B cell (primary cell): ENCODE measurements at regions not wholly inside any gene's neighbourhood (a gene's known extent, or its start where the extent isn't known, plus 50 kb on each side); places are given as distances from the start of the nearest gene placed in this dataset.

Experiments
- ATAC-seq: fragments of 200-7000 bp; cut with Tn5 transposase; one replicate; pipeline ENCODE4 v1.10.0; 2021; ENCODE audit warnings: low read depth, mild to moderate bottlenecking, moderate number of reproducible peaks, moderate library complexity
- CTCF ChIA-PET: fragments of 350-600 bp; sonication (Branson Sonifier 250); formaldehyde crosslinking; loops from one replicate; lab custom pipeline; 2021; ENCODE audit warnings: antibody characterized with exemption, inconsistent platforms; lab: Charles Lee
- POLR2A ChIA-PET: fragments of 350-600 bp; sonication (Branson Sonifier 250); formaldehyde crosslinking; loops from one replicate; lab custom pipeline; 2021; ENCODE audit warnings: antibody characterized with exemption; lab: Charles Lee
- DNase-seq: peaks from one replicate; pipeline ENCODE4 v3.0.0; 2013
- H2AFZ ChIP-seq: 2 replicates; pipeline ENCODE4 v1.6.1; 2012; ENCODE audit warnings: mild to moderate bottlenecking, low read depth, low read length; ENCODE audit not compliant: insufficient read depth, poor library complexity, severe bottlenecking
- H3K27ac ChIP-seq, 2 donors: 1 replicate in 1 of 2; 2 replicates in 1 of 2; pipeline ENCODE4 v1.5.1; 2012 to 2013; ENCODE audit warnings: low read length in 2 of 2, mild to moderate bottlenecking in 2 of 2, moderate library complexity in 1 of 2
- H3K27me3 ChIP-seq, 4 experiments: fragments of 200-600 bp in 1 of 4; sonication (generic) in 1 of 4; replicated peaks in 1 of 4; 1 replicate in 2 of 4; 2 replicates in 2 of 4; pipeline versions ENCODE4 v1.6.1 to v1.7.0; 2013 to 2016; ENCODE audit warnings: low read length in 3 of 4, mild to moderate bottlenecking in 2 of 4, mixed read lengths in 1 of 4, moderate library complexity in 1 of 4; ENCODE audit not compliant: insufficient read depth in 4 of 4, control insufficient read depth in 3 of 4; ENCODE audit errors: control extremely low read depth in 1 of 4
- H3K36me3 ChIP-seq, 2 experiments: replicated peaks in 1 of 2; 1 replicate in 1 of 2; 2 replicates in 1 of 2; pipeline versions ENCODE4 v1.6.1 to v1.7.1; 2013; ENCODE audit warnings: low read length in 1 of 2; ENCODE audit not compliant: insufficient read depth in 2 of 2, control insufficient read depth in 1 of 2; ENCODE audit errors: control extremely low read depth in 1 of 2, extremely low read depth in 1 of 2
- H3K4me1 ChIP-seq, 2 donors: fragments of 200-600 bp in 1 of 2; sonication (generic) in 1 of 2; 1 replicate in 1 of 2; 2 replicates in 1 of 2; pipeline versions ENCODE4 v1.5.1 to v1.6.1; 2013 to 2017; ENCODE audit warnings: low read length in 2 of 2; ENCODE audit not compliant: control insufficient read depth in 2 of 2, insufficient read depth in 2 of 2
- H3K4me2 ChIP-seq: replicated peaks from 2 replicates; pipeline ENCODE3; 2012; ENCODE audit warnings: mild to moderate bottlenecking, low read depth, low read length; ENCODE audit not compliant: poor library complexity, severe bottlenecking
- H3K4me3 ChIP-seq, 5 experiments: fragments of 200-600 bp in 1 of 5; sonication (generic) in 1 of 5; 1 replicate in 3 of 5; 2 replicates in 2 of 5; pipeline versions ENCODE4 v1.5.1 to v1.7.0; 2011 to 2016; ENCODE audit warnings: low read length in 4 of 5, mild to moderate bottlenecking in 4 of 5, low read depth in 2 of 5, control low read depth in 1 of 5, moderate library complexity in 1 of 5; ENCODE audit not compliant: insufficient read depth in 1 of 5; ENCODE audit errors: control extremely low read depth in 1 of 5, extremely low read depth in 1 of 5
- H3K79me2 ChIP-seq: fragments of 200-600 bp; sonication (generic); one replicate; pipeline ENCODE4 v1.6.0; 2016; ENCODE audit warnings: low read length; ENCODE audit not compliant: control insufficient read depth, insufficient read depth
- H3K9ac ChIP-seq: fragments of 200-600 bp; sonication (generic); 2 replicates; pipeline ENCODE4 v1.6.1; 2017; ENCODE audit warnings: mild to moderate bottlenecking, low read length, moderate library complexity
- H3K9me3 ChIP-seq, 3 donors: one replicate each; pipeline versions ENCODE4 v1.6.1 to v1.7.1; 2013; ENCODE audit warnings: low read length in 2 of 3; ENCODE audit not compliant: control insufficient read depth in 2 of 3, insufficient read depth in 1 of 3; ENCODE audit errors: control extremely low read depth in 1 of 3
- H4K20me1 ChIP-seq: 2 replicates; pipeline ENCODE4 v1.6.0; 2012; ENCODE audit warnings: mild to moderate bottlenecking, low read length; ENCODE audit not compliant: insufficient read depth, control insufficient read depth, poor library complexity, severe bottlenecking
- H3K27ac Mint-ChIP-seq: one replicate; pipeline ENCODE4 v1.8.0; 2021; ENCODE audit warnings: mixed read lengths
- H3K27me3 Mint-ChIP-seq: one replicate; pipeline ENCODE4 v1.8.0; 2021; ENCODE audit warnings: mixed read lengths
- H3K4me1 Mint-ChIP-seq: one replicate; pipeline ENCODE4 v1.8.0; 2021; ENCODE audit warnings: mixed read lengths
- H3K4me3 Mint-ChIP-seq: one replicate; pipeline ENCODE4 v1.8.0; 2021; ENCODE audit warnings: mixed read lengths
- H3K9me3 Mint-ChIP-seq: one replicate; pipeline ENCODE4 v1.8.0; 2022; ENCODE audit warnings: mixed read lengths; ENCODE audit not compliant: insufficient read depth
- EZH2 ChIP-seq: IDR thresholded peaks from 2 replicates; pipeline ENCODE4 v1.6.1; 2012; ENCODE audit warnings: borderline replicate concordance, low read depth, mild to moderate bottlenecking, moderate library complexity, low read length; ENCODE audit not compliant: insufficient read depth, poor library complexity, severe bottlenecking
- WGBS: methylation state at CpG from one replicate; pipeline ENCODE4 v1.1.5; 2013; ENCODE audit warnings: missing lambda C conversion rate; ENCODE audit not compliant: insufficient coverage; 5-methylcytosine and 5-hydroxymethylcytosine counted together
- intact Hi-C: fragments of 100-400 bp; cut with micrococcal nuclease; formaldehyde crosslinking; loops from one replicate; pipeline ENCODE4 v1.10.0; 2022
- TF ChIP-seq, protein P1 (sequence below): fragments of 200-600 bp; IDR thresholded peaks from one replicate; pipeline ENCODE4 v1.8.0; 2022; ENCODE audit warnings: antibody characterized with exemption, mild to moderate bottlenecking

- no peak for DNase-seq
- Mint-ChIP-seq H3K4me1 (no peaks in the 10 kb centered on the region), H3K27ac (no peak overlapping the region), H3K4me3 (no peak overlapping the region), H3K9me3 (no peaks in the 10 kb centered on the region), H3K27me3 (peaks cover 30% of the 10 kb centered on the region)
- ChIA-PET CTCF (interaction anchor here (5.6 kb wide), 1 partner anchor 14 kb away, joined by 48 read pairs; no protein-coding TSS in a partner anchor), POLR2A (no interaction called here)
- Histone ChIP-seq H3K9me3 (no peaks in the 10 kb centered on the region), H3K79me2 (no peaks in the 10 kb centered on the region), H3K27ac (no peak overlapping the region), H3K4me1 (no peaks in the 10 kb centered on the region), H3K27me3 (peaks cover 0 to 3% (median 0%) of the 10 kb centered on the region in 4 experiments), H3K9ac (no peak overlapping the region), H2AFZ (no peak overlapping the region), H3K36me3 (no peaks in the 10 kb centered on the region), H4K20me1 (no peaks in the 10 kb centered on the region), H3K4me3 (no peak overlapping the region), H3K4me2 (no peak overlapping the region)
- WGBS = 100% methylated on average over 1 of the region's 2 CpGs
- no peak for TF ChIP-seq EZH2
- TF ChIP-seq, protein P1, sequence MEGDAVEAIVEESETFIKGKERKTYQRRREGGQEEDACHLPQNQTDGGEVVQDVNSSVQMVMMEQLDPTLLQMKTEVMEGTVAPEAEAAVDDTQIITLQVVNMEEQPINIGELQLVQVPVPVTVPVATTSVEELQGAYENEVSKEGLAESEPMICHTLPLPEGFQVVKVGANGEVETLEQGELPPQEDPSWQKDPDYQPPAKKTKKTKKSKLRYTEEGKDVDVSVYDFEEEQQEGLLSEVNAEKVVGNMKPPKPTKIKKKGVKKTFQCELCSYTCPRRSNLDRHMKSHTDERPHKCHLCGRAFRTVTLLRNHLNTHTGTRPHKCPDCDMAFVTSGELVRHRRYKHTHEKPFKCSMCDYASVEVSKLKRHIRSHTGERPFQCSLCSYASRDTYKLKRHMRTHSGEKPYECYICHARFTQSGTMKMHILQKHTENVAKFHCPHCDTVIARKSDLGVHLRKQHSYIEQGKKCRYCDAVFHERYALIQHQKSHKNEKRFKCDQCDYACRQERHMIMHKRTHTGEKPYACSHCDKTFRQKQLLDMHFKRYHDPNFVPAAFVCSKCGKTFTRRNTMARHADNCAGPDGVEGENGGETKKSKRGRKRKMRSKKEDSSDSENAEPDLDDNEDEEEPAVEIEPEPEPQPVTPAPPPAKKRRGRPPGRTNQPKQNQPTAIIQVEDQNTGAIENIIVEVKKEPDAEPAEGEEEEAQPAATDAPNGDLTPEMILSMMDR = no peak
- no peak for ATAC-seq
- intact Hi-C loops = no loop called here
These were observed 115.9 kb upstream of the SYT6 start for GRCh38 chr1:114269539-114269938.

DNA sequence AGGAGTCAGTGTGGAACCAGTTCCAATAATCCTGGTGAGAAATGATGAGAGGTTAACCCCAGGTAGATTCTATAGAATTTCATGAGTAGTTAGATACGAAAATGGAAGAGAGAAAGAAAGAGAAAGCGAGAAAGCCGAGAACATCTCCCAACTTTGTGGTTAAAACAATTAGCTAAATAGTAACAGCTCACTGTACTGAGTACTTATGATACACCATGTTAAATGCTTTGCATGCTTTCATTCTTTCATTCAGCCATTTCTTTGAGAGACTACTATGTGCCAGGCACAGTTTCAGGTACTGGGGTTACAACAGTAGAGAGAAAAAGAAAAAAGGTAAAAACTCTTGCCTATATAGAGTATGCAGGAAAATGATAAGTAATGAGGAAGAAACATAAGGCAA is 109.7 kb upstream of the SYT6 start:
- H3K9me3 Mint-ChIP-seq = no peaks in the 10 kb centered on the region
- intact Hi-C loops = no loop called here
- Histone ChIP-seq H2AFZ (no peak overlapping the region), H4K20me1 (no peaks in the 10 kb centered on the region), H3K9me3 (no peaks in the 10 kb centered on the region), H3K27ac (no peak overlapping the region), H3K9ac (no peak overlapping the region), H3K79me2 (no peaks in the 10 kb centered on the region), H3K36me3 (no peaks in the 10 kb centered on the region), H3K4me1 (no peaks in the 10 kb centered on the region), H3K4me3 (no peak overlapping the region), H3K4me2 (no peak overlapping the region), H3K27me3 (peaks cover 0 to 9% (median 3%) of the 10 kb centered on the region in 4 experiments)
- peaks cover 21% of the 10 kb centered on the region for H3K27me3 Mint-ChIP-seq
- POLR2A ChIA-PET = no interaction called here
- CTCF ChIA-PET = no interaction called here
- no peak overlapping the region for H3K27ac Mint-ChIP-seq
- H3K4me3 Mint-ChIP-seq = no peak overlapping the region
- no peak for ATAC-seq
- WGBS = no CpG with 5 or more reads among the region's 3 CpGs
- TF ChIP-seq EZH2 = no peak
- TF ChIP-seq, protein P1 = no peak
- H3K4me1 Mint-ChIP-seq = no peaks in the 10 kb centered on the region
- no peak for DNase-seq
